ENCODE measurements at regions not wholly inside any gene's neighbourhood (a gene's known extent, or its start where the extent isn't known, plus 50 kb on each side); places are given as distances from the start of the nearest gene placed in this dataset.

- WGBS (ENCODE audit: insufficient coverage, low coverage, low lambda C conversion rate, missing lambda C conversion rate), result 68% methylated on average over 4 of the region's 4 CpGs
- Histone ChIP-seq H3K4me3 (no peak overlapping the region), H3K27me3 (no peaks in the 10 kb centered on the region), H3K9me3 (no peaks in the 10 kb centered on the region), H3K4me1 (no peaks in the 10 kb centered on the region), H3K27ac (no peak overlapping the region), H3K36me3 (no peaks in the 10 kb centered on the region)
- intact Hi-C loops (cut with DNase I), result loop anchor here in 1 of 2 donors (10.0 kb wide), 1 partner anchor 828 kb away; no protein-coding TSS in a partner anchor
- TF ChIP-seq, protein P1, sequence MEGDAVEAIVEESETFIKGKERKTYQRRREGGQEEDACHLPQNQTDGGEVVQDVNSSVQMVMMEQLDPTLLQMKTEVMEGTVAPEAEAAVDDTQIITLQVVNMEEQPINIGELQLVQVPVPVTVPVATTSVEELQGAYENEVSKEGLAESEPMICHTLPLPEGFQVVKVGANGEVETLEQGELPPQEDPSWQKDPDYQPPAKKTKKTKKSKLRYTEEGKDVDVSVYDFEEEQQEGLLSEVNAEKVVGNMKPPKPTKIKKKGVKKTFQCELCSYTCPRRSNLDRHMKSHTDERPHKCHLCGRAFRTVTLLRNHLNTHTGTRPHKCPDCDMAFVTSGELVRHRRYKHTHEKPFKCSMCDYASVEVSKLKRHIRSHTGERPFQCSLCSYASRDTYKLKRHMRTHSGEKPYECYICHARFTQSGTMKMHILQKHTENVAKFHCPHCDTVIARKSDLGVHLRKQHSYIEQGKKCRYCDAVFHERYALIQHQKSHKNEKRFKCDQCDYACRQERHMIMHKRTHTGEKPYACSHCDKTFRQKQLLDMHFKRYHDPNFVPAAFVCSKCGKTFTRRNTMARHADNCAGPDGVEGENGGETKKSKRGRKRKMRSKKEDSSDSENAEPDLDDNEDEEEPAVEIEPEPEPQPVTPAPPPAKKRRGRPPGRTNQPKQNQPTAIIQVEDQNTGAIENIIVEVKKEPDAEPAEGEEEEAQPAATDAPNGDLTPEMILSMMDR (IDR thresholded peaks at IDR 0.05), result no peak
- no peak for TF ChIP-seq POLR2A (IDR thresholded peaks at IDR 0.05)
- no peak for ATAC-seq
- DNase-seq, result no peak
Measured at GRCh38 chr2:217512728-217513127, 490.1 kb downstream of the TNS1 start.

DNA sequence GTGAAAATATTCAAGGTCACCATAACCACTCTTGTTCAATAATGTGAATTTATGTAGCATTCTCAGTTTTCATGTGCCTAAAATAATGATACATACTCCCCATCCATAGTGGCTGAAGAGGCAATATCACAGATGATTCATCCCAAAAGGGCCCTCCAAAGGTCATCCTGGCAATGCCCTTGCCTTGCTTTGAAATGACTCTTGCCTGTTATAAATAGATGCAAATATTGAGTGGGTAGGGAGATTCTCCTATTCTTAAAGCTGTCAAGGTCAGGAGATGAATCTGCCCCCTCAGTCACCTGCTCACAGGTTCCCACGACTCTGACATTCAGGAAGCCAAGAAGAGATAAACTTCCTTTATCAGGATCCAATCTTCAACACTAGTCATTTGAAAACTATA lies 490.5 kb downstream of the TNS1 start:
- Histone ChIP-seq H3K4me3 (no peak overlapping the region), H3K9me3 (no peaks in the 10 kb centered on the region), H3K4me1 (no peaks in the 10 kb centered on the region), H3K36me3 (no peaks in the 10 kb centered on the region), H3K27me3 (no peaks in the 10 kb centered on the region), H3K27ac (no peak overlapping the region)
- no peak for TF ChIP-seq POLR2A (IDR thresholded peaks at IDR 0.05)
- DNase-seq (no peak), ATAC-seq (no peak)
- intact Hi-C loops (cut with DNase I), result loop anchor here in 1 of 2 donors (10.0 kb wide), 1 partner anchor 827 kb away; no protein-coding TSS in a partner anchor
- 17% methylated on average over 1 of the region's 1 CpG for WGBS (ENCODE audit: insufficient coverage, low coverage, low lambda C conversion rate, missing lambda C conversion rate)

- no peaks in the 10 kb centered on the region for H3K9me3 ChIP-seq
- H3K27ac ChIP-seq, result no peak overlapping the region
- H3K36me3 ChIP-seq, result no peaks in the 10 kb centered on the region
- H3K4me3 ChIP-seq, result no peak overlapping the region
- WGBS (ENCODE audit: insufficient coverage, low coverage, low lambda C conversion rate, missing lambda C conversion rate), result 70% methylated on average over 3 of the region's 3 CpGs
- intact Hi-C loops (cut with DNase I), result loop anchor here in 1 of 2 donors (10.0 kb wide), 1 partner anchor 827 kb away; no protein-coding TSS in a partner anchor
- H3K4me1 ChIP-seq, result no peaks in the 10 kb centered on the region
- ATAC-seq (no peak), DNase-seq (no peak)
- H3K27me3 ChIP-seq, result no peaks in the 10 kb centered on the region
- TF ChIP-seq, protein P1 (IDR thresholded peaks at IDR 0.05), result no peak
- TF ChIP-seq POLR2A (IDR thresholded peaks at IDR 0.05), result no peak
Measured at GRCh38 chr2:217511850-217512249, 490.9 kb downstream of the TNS1 start.

DNA sequence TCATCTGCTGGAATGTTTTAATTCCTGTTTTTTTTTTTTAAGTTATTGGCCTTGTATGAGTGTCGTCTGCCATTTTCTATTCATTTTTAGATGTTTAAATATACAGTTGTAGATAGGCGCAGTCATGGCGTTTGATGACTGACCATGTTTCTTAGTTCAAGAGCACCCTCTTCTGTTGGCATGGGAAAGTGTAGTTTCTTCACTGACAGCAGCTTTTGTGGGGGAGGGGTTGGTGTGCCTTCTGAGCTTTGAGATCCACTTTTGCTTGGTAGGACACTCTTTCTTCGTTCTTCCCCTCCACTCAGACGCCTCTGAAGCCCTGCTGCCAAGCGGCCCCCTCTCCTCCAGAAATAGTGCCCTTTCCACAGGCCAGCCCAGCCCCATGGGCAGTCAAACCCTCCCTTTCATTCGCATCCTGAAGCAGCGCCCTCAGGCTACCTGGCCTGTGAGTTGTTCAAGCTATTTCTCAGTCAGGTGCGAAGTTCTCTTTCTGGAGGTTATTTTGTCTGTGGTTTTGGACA lies 492.0 kb downstream of the TNS1 start:
- no peak overlapping the region for H3K4me3 ChIP-seq
- intact Hi-C loops (cut with DNase I), result loop anchor here in 1 of 2 donors (10.0 kb wide), 1 partner anchor 826 kb away; no protein-coding TSS in a partner anchor
- peak in 2 of 3 donors; percentile 23 to 54 for DNase-seq
- TF ChIP-seq, protein P1 (IDR thresholded peaks at IDR 0.05), result peak; percentile 52 to 69 (median 62)
- no peak for TF ChIP-seq POLR2A (IDR thresholded peaks at IDR 0.05)
- no peaks in the 10 kb centered on the region for H3K27me3 ChIP-seq
- no peaks in the 10 kb centered on the region for H3K9me3 ChIP-seq
- H3K36me3 ChIP-seq, result no peaks in the 10 kb centered on the region
- ATAC-seq, result peak; percentile 86 to 99 (median 90)
- no peaks in the 10 kb centered on the region for H3K4me1 ChIP-seq
- 20% methylated on average over 9 of the region's 9 CpGs for WGBS (ENCODE audit: insufficient coverage, low coverage, low lambda C conversion rate, missing lambda C conversion rate)
- H3K27ac ChIP-seq, result no peak overlapping the region

DNA sequence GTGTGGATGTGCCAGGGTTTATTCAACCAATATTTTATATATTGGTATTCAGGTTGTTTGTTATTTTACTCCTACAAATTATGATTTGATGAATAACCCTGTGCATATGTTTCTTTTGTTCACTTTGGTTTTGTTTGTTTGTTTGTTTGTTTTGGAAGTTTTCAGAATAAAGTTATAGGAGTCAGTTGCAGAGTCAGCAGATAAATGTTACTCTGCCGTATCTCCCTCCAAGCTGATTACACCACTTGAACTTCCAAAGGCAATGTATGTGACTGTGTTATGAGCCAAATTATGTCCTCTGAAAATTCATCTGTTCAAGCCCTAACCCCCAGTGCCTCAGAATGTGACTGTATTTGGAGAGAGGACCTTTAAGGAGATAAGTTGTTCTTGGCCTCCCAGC lies 497.5 kb downstream of the TNS1 start:
- Histone ChIP-seq H3K4me1 (no peaks in the 10 kb centered on the region), H3K27me3 (no peaks in the 10 kb centered on the region), H3K9me3 (no peaks in the 10 kb centered on the region), H3K27ac (no peak overlapping the region), H3K36me3 (no peaks in the 10 kb centered on the region), H3K4me3 (no peak overlapping the region)
- TF ChIP-seq, protein P1 (IDR thresholded peaks at IDR 0.05), result no peak
- TF ChIP-seq POLR2A (IDR thresholded peaks at IDR 0.05), result no peak
- DNase-seq (no peak), ATAC-seq (no peak)
- intact Hi-C loops (cut with DNase I), result no loop called here
- WGBS (ENCODE audit: insufficient coverage, low coverage, low lambda C conversion rate, missing lambda C conversion rate), result 100% methylated on average over 1 of the region's 1 CpG
